GM12892 (cell line): ENCODE measurements at regions not wholly inside any gene's neighbourhood (a gene's known extent, or its start where the extent isn't known, plus 50 kb on each side); places are given as distances from the start of the nearest gene placed in this dataset.

Source experiments
- DNase-seq: peaks from one replicate; pipeline ENCODE4 v3.0.0; 2011; ENCODE audit not compliant: insufficient read length
- FAIRE-seq: peaks from 2 replicates; lab custom pipeline; 2011; peaks lifted over from hg19 to GRCh38; lab: Jason Lieb, UNC
- POLR2A ChIP-seq: IDR thresholded peaks from 2 replicates; pipeline ENCODE4 v1.6.1; 2011; ENCODE audit warnings: low read depth, low read length, control low read depth
- POLR2AphosphoS5 ChIP-seq: IDR thresholded peaks from 2 replicates; pipeline ENCODE4 v1.6.1; 2011; ENCODE audit warnings: low read depth, low read length, control low read depth
- TAF1 ChIP-seq: IDR thresholded peaks from 2 replicates; pipeline ENCODE4 v1.6.1; 2011; ENCODE audit warnings: low read depth, mild to moderate bottlenecking, control low read depth, low read length, borderline replicate concordance

DNA sequence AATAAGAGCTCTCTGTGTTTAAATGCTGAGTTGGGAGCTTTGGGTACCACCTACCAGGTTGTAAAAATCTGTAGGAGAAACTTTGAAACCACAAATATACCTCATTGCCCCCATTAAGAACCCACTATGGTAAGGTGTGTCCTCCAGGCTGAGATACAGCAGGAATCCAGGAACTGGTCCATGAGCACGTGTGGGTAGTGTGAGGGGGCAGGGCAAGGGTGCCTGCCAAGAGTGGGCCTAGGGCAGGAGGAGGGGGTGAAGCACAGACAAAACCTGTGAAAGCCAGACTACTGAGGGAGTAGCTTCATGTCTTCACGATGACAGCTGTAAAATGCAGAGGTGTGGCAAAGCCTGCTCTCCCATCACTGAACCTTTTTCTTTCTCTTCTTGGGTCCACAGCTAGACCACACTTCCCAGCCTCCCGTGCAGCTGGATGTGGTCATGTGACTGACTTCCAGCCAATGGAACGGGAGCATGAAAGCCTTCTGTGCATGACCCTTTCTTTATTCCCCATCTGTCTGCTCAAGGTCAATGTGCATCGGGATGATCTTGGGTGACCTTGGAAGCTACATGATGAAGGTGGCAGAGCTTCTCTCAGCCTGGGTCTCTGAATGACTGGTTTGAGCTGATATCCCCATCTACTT lies 51.1 kb upstream of the POMGNT2 start:
- FAIRE-seq, result no peak
- no peak for TF ChIP-seq POLR2AphosphoS5
- no peak for TF ChIP-seq POLR2A
- no peak for TF ChIP-seq TAF1
- no peak for DNase-seq

DNA sequence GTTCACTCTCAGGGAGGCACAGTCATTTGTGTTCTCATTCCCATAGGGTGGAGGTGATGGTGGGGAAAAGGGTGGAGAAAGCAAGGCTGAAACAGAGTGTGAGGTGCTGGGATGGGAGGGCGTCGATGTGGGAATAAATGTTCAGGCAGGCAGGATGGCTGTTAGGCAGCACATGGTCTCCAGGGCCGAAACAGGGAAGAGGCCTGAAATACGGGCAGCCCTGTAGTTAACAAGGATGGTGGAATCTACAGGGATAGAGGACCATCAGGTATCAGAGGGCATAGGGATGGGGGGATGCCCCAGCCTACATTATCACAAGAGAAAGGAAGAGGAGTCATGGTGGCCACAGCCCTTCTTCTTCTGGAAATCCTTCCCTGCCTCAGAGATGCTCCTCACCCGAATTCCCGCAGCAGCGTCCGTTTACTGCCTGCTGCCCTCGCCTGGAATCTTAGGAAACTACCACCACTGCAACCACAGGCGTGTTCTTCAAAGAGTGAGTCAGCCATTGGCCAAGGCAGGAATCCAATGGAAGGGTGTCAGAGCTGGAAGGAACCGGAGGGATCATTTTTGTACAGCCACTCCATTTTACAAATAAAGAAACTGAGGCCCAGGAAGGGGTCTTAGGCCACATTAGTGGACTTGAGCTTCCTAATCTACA lies 49.7 kb upstream of the POMGNT2 start:
- TF ChIP-seq TAF1 (no peak), POLR2AphosphoS5 (no peak), POLR2A (no peak)
- FAIRE-seq, result no peak
- no peak for DNase-seq
